ENCODE measurements at regions not wholly inside any gene's neighbourhood (a gene's known extent, or its start where the extent isn't known, plus 50 kb on each side); places are given as distances from the start of the nearest gene placed in this dataset.
A peak's percentile ranks its signal among the peaks of the same experiment; 100 is the strongest.

GRCh38 chr7:133139801-133140200, 57.9 kb upstream of the CHCHD3 start (continued):
- no peak for TF ChIP-seq ZNF436 (CRISPR knock-in tag; IDR thresholded peaks at IDR 0.05)
- no peak for TF ChIP-seq ZNF324 (CRISPR knock-in tag; IDR thresholded peaks at IDR 0.05)
- no peak for TF ChIP-seq RERE (CRISPR knock-in tag; IDR thresholded peaks at IDR 0.05; ENCODE audit: borderline replicate concordance)
- TF ChIP-seq ZNF766 (CRISPR knock-in tag; conservative IDR thresholded peaks at IDR 0.05) = 0 out of 2 replicates have a peak, but pooled peaks have one; percentile 1
- no peak for TF ChIP-seq TSHZ1 (CRISPR knock-in tag; IDR thresholded peaks at IDR 0.05)
- no peak for TF ChIP-seq ELF4 (CRISPR knock-in tag; IDR thresholded peaks at IDR 0.05)
- TF ChIP-seq EHMT2 (IDR thresholded peaks at IDR 0.05) = no peak
- TF ChIP-seq ZNF778 (CRISPR knock-in tag; IDR thresholded peaks at IDR 0.05) = no peak
